Small intestine (tissue), 7 donors: ENCODE measurements at regions not wholly inside any gene's neighbourhood (a gene's known extent, or its start where the extent isn't known, plus 50 kb on each side); places are given as distances from the start of the nearest gene placed in this dataset.

Source experiments
- DNase-seq, 2 donors: peaks; one replicate each; pipeline versions ENCODE4 v3.0.0 to v3.0.0-alpha.2; 2013
- FAIRE-seq: peaks from 2 replicates; lab custom pipeline; 2012; peaks lifted over from hg19 to GRCh38; lab: Jason Lieb, UNC
- H3K27ac ChIP-seq, 3 donors: one replicate each; pipeline ENCODE4 v1.5.1; 2013; ENCODE audit warnings: low read length in 2 of 3, mild to moderate bottlenecking in 2 of 3, control low read depth in 1 of 3, inconsistent platforms in 1 of 3, low read depth in 1 of 3, moderate library complexity in 1 of 3
- H3K27me3 ChIP-seq, 3 donors: one replicate each; pipeline ENCODE4 v1.6.1; 2013; ENCODE audit warnings: low read length in 3 of 3, inconsistent platforms in 1 of 3; ENCODE audit not compliant: control insufficient read depth in 3 of 3, insufficient read depth in 3 of 3
- H3K36me3 ChIP-seq, 3 donors: one replicate each; pipeline ENCODE4 v1.6.1; 2013; ENCODE audit warnings: low read length in 3 of 3, inconsistent platforms in 1 of 3, low read depth in 1 of 3, mild to moderate bottlenecking in 1 of 3, moderate library complexity in 1 of 3; ENCODE audit not compliant: control insufficient read depth in 3 of 3, insufficient read depth in 2 of 3
- H3K4me1 ChIP-seq, 3 donors: one replicate each; pipeline ENCODE4 v1.6.1; 2013; ENCODE audit warnings: low read length in 2 of 3, inconsistent platforms in 1 of 3, low read depth in 1 of 3, mild to moderate bottlenecking in 1 of 3, moderate library complexity in 1 of 3; ENCODE audit not compliant: control insufficient read depth in 3 of 3, insufficient read depth in 2 of 3
- H3K4me3 ChIP-seq, 3 donors: one replicate each; pipeline ENCODE4 v1.5.1; 2013; ENCODE audit warnings: low read length in 3 of 3, control low read depth in 1 of 3, inconsistent platforms in 1 of 3, low read depth in 1 of 3, mild to moderate bottlenecking in 1 of 3, moderate library complexity in 1 of 3
- H3K9me3 ChIP-seq, 2 donors: one replicate each; pipeline ENCODE4 v1.6.1; 2013; ENCODE audit warnings: low read depth in 1 of 2, low read length in 1 of 2; ENCODE audit not compliant: control insufficient read depth in 2 of 2, insufficient read depth in 1 of 2
- WGBS, 3 donors: extraction: QIAGEN DNeasy Blood & Tissue Kit; methylation state at CpG; one replicate each; pipeline ENCODE4 v1.1.7; 2013; 5-methylcytosine and 5-hydroxymethylcytosine counted together
- donor health status: healthy with polysubstance abuse.
- donor health status: control.
- donor health status: control.
- donor health status: Bipolar disorder and iron deficiency.
- donor health status: healthy.

DNA sequence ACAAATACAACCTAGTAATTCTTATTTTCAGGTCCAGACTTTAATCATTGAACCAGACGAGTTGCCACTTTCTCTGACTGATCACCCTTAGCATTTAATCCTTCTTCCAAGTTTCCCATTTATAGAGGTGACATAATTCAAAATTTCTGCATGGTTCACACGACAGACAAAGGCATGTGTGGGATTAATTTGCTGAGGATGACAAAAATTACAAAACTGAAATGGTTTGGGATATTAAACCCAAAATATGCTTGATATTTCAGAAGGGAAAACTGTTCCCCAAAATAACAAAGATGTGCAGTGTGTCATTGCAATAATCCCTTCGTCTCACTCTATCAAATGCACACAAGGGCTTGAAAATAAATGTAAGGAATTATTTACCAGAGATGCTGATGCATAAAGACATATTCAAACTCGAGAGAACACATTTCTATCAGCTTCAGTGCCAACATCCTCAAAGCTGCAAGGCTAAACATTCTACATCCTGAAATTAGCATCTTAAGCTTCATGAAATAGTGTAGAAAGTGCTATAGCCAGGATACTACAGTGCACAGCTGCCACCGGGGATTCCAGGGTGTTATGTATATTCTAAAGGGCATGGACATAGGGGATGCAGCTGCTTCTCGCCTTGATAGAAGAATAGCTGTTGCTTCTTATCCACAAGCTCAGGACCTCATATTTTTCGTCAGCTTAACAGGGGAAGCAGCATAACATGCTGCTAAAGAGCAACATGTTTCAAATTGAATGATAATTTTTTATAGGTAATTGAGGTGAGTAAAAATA is 198.7 kb upstream of the SLITRK1 start:
- 52 to 65% (median 61%) methylated on average over 7 of the region's 7 CpGs for WGBS, 3 donors

DNA sequence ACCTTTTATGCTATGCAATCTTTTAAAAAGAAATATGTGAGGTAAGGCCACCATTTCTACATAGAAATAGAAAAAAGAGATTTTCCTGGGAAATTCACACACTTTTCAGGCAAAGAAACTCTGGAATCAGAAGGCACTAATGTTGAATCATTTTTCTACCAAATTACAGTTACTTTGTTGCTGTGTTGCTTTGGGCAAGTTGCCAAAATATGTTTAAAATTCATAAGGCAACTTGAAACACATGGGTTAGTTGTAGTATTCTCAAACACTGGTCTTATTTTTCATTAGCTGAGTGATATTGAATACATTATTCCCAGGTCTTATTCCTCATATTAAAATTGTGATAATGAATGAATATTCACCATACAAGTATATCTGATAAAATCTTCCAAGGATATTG is 195.0 kb upstream of the SLITRK1 start:
- DNase-seq, result no peak
- Histone ChIP-seq H3K9me3 (no peaks in the 10 kb centered on the region), H3K27ac (no peak overlapping the region), H3K4me1 (no peaks in the 10 kb centered on the region), H3K36me3 (no peaks in the 10 kb centered on the region), H3K27me3 (no peaks in the 10 kb centered on the region), H3K4me3 (no peak overlapping the region)
- no peak for FAIRE-seq

More for the DNA sequence above, 198.7 kb upstream of the SLITRK1 start:
- DNase-seq (no peak), FAIRE-seq (no peak)
- H3K9me3 ChIP-seq, result no peaks in the 10 kb centered on the region
- H3K4me1 ChIP-seq, result no peaks in the 10 kb centered on the region
- no peak overlapping the region for H3K27ac ChIP-seq
- no peak overlapping the region for H3K4me3 ChIP-seq
- no peaks in the 10 kb centered on the region for H3K36me3 ChIP-seq
- no peaks in the 10 kb centered on the region for H3K27me3 ChIP-seq

DNA sequence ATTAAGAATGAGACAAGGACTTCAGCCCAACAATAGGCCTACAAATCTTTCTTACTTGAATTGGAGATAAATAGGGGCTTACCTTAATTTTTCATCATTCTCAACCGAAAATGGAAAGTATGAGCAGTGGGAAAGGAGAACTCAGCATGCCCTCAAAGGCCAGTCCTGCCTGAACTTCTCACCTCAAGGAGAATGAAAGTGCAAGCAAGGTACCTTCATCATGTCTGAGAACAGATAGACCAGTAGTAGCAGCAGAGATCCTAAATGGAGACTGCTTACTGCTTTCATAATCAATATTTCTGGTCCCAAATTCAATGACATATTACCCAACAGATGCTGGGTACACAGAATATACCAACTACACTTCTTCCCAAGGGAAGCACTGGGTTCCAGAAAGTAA is 194.0 kb upstream of the SLITRK1 start:
- FAIRE-seq (no peak), DNase-seq (no peak)
- Histone ChIP-seq H3K4me1 (no peaks in the 10 kb centered on the region), H3K4me3 (no peak overlapping the region), H3K27me3 (no peaks in the 10 kb centered on the region), H3K27ac (no peak overlapping the region), H3K36me3 (no peaks in the 10 kb centered on the region), H3K9me3 (no peaks in the 10 kb centered on the region)
- 27 to 81% (median 80%) methylated on average over 1 of the region's 1 CpG for WGBS, 3 donors

DNA sequence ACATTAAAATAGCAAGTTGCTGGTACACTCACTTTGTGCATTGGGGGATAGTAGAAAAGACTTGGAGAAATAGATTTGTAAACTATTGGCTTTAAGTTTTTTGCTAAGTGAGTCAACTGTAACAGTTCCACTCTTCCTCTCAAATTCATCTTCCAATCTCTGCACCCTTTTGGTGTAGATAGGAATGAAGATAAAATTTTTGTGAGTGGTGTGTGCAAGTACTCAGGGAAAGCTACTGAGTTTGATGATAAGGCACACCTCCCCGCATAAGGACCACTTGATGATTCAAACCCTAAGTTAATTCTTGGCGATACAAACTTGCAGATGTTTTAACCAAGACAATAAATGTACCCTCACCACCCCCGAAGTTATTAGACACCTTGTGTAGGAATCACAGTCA is 168.3 kb upstream of the SLITRK1 start:
- Histone ChIP-seq H3K9me3 (no peaks in the 10 kb centered on the region), H3K4me1 (no peaks in the 10 kb centered on the region), H3K4me3 (no peak overlapping the region), H3K27ac (no peak overlapping the region), H3K27me3 (no peaks in the 10 kb centered on the region), H3K36me3 (no peaks in the 10 kb centered on the region)
- DNase-seq (no peak), FAIRE-seq (no peak)
- 63 to 83% (median 64%) methylated on average over 3 of the region's 3 CpGs for WGBS, 3 donors

DNA sequence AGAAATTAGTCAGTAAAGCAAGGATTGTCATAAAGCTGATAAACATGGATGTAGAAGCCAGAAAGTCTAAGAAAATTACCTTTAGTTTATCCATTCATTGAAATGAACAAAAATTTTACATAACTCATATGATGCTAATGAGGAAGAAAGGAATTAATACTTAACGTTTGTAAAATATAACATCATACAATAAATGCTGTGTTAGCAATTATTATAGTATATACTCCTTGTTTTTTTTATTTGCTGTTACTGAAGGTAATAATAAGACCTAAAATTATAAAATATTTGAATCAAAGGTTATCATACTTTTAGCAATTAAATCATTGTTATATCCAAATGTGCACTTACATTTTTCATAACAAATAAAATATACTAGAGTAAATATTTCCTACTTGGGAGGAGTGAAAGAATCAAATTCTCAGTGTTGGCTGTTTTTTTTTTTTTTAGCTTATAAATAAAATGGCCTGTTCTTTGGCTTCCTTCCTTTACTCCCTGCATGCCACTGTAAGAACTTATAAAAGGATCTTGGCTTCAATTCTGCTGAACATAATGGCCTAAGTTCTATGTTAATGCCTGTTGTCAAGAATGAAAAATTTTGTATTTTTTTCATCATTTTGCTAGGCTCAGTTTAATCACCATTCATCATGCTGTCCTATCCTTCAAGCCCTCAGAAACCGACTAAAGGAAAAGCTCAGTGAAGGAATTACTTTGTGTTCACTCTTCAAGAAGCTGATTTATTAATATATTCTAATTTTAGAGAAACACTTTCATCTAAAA is 167.4 kb upstream of the SLITRK1 start:
- no peaks in the 10 kb centered on the region for H3K4me1 ChIP-seq
- H3K4me3 ChIP-seq, result no peak overlapping the region
- 61 to 71% (median 67%) methylated on average over 2 of the region's 2 CpGs for WGBS, 3 donors
- DNase-seq, result no peak
- H3K27me3 ChIP-seq, result no peaks in the 10 kb centered on the region
- no peaks in the 10 kb centered on the region for H3K36me3 ChIP-seq
- H3K9me3 ChIP-seq, result no peaks in the 10 kb centered on the region
- no peak for FAIRE-seq
- H3K27ac ChIP-seq, result no peak overlapping the region

DNA sequence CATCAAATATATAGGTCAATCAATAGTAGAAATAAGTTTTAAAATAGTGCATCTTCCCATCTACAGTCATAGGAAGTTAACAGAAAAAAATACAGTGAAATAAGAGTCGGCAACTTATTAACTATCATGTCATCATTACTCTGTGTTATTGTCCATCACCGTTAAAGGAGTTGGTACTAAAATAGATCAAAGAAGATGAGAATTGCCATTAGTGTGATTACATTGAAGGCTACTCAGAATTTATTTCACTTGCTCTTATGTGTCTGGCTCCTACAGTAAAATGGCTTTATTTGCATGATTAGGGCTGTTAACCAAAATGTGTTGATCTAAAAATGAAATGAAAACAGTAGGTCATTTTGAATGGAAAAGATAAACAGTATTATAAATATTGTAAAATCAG is 162.5 kb upstream of the SLITRK1 start:
- no peaks in the 10 kb centered on the region for H3K27me3 ChIP-seq
- DNase-seq (no peak), FAIRE-seq (no peak)
- H3K9me3 ChIP-seq, result no peaks in the 10 kb centered on the region
- H3K4me3 ChIP-seq, result no peak overlapping the region
- H3K36me3 ChIP-seq, result no peaks in the 10 kb centered on the region
- H3K27ac ChIP-seq, result no peak overlapping the region
- 54 to 62% (median 56%) methylated on average over 2 of the region's 2 CpGs for WGBS, 3 donors
- H3K4me1 ChIP-seq, result no peaks in the 10 kb centered on the region

DNA sequence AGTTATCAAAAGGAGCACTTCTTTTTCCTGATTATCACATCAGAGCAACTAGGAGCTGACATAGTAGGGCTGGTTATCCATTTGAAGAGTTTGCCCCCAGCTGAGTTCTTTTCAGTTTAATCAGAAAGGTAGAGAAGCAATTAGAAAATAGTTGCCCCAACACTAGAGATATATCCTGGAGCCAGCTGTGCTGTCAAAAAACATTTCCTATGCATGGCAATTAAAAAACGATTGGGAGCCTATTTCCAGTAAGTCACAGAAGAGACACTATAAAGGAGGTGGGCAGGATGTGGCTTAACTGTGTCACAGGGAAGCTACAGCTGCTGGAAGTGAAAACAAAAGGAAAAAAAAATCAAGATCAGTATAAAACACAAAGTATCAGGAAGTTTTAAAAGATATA is 155.7 kb upstream of the SLITRK1 start:
- Histone ChIP-seq H3K36me3 (no peaks in the 10 kb centered on the region), H3K27ac (no peak overlapping the region), H3K4me1 (no peaks in the 10 kb centered on the region), H3K9me3 (no peaks in the 10 kb centered on the region), H3K4me3 (no peak overlapping the region), H3K27me3 (no peaks in the 10 kb centered on the region)
- FAIRE-seq (no peak), DNase-seq (no peak)
- WGBS, 3 donors, result 1 to 21% (median 10%) methylated on average over 1 of the region's 1 CpG

DNA sequence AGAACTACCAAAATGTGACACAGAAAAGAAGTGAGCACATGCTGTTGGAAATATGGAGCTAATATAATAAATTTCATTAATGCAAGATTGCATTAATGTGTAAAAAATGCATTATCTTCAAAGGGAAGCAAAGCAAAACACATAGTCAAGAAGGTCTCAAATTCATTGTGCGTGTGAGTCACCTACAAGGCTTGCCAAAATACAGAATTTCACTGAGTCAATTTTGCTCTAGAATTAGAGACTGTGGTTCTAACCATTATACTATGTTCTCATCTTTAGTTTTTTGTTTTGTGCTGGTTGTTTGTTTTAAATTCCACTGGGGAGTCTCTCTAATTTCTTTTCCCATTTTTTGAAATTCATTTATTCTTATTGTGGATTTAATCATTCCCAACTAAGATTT is 149.8 kb upstream of the SLITRK1 start:
- H3K27ac ChIP-seq, result no peak overlapping the region
- H3K4me3 ChIP-seq, result no peak overlapping the region
- WGBS, 3 donors, result 35 to 74% (median 43%) methylated on average over 1 of the region's 1 CpG
- H3K4me1 ChIP-seq, result no peaks in the 10 kb centered on the region
- DNase-seq (no peak), FAIRE-seq (no peak)
- no peaks in the 10 kb centered on the region for H3K27me3 ChIP-seq
- no peaks in the 10 kb centered on the region for H3K36me3 ChIP-seq
- no peaks in the 10 kb centered on the region for H3K9me3 ChIP-seq
